Ovary (tissue), 7 donors: ENCODE measurements at regions not wholly inside any gene's neighbourhood (a gene's known extent, or its start where the extent isn't known, plus 50 kb on each side); places are given as distances from the start of the nearest gene placed in this dataset.

Experiments used
- DNase-seq, 5 donors: peaks; one replicate each; pipeline ENCODE4 v3.0.0-alpha.2; 2019 to 2020
- H3K27ac ChIP-seq, 2 donors: fragments of 200-600 bp; one replicate each; pipeline versions ENCODE4 v1.5.1 to v1.8.0; 2019 to 2022
- H3K27me3 ChIP-seq: fragments of 200-600 bp; one replicate; pipeline ENCODE4 v1.8.0; 2022
- H3K36me3 ChIP-seq: fragments of 200-600 bp; sonication (generic); one replicate; pipeline ENCODE4 v1.5.1; 2019
- H3K4me1 ChIP-seq: one replicate; pipeline ENCODE4 v1.8.1; 2013; ENCODE audit warnings: mild to moderate bottlenecking, moderate library complexity; ENCODE audit not compliant: insufficient read depth
- H3K4me3 ChIP-seq: fragments of 200-600 bp; sonication (generic); one replicate; pipeline ENCODE4 v1.5.1; 2017
- H3K9me3 ChIP-seq, 2 donors: fragments of 200-600 bp in 1 of 2; sonication (generic) in 1 of 2; one replicate each; pipeline versions ENCODE4 v1.5.1 to v1.8.1; 2013 to 2019; ENCODE audit warnings: mild to moderate bottlenecking in 1 of 2, moderate library complexity in 1 of 2
- CTCF ChIP-seq, 3 donors: fragments of 450-650 bp in 2 of 3; fragments of 200-600 bp in 1 of 3; IDR thresholded peaks; one replicate each; pipeline versions ENCODE4 v1.5.1 to v1.8.0; 2016 to 2022; ENCODE audit warnings: antibody characterized with exemption in 3 of 3, mild to moderate bottlenecking in 1 of 3
- EP300 ChIP-seq: sonication (generic); formaldehyde crosslinking; IDR thresholded peaks from one replicate; pipeline ENCODE4 v1.6.1; 2017; ENCODE audit warnings: antibody characterized with exemption
- POLR2A ChIP-seq: fragments of 450-650 bp; IDR thresholded peaks from one replicate; pipeline ENCODE4 v1.6.1; 2017; ENCODE audit warnings: antibody characterized with exemption, mild to moderate bottlenecking, moderate library complexity
- WGBS, 3 donors: extraction: QIAGEN DNeasy Blood & Tissue Kit in 1 of 3; methylation state at CpG; one replicate each; pipeline versions ENCODE4 v1.1.5 to v1.1.7; 2013 to 2017; 5-methylcytosine and 5-hydroxymethylcytosine counted together
- intact Hi-C, 4 donors: fragments of 100-400 bp; cut with DNase I; formaldehyde crosslinking; loops; one replicate each; pipeline versions ENCODE4 v1.11.0 to v1.15.1; 2022 to 2023
- donor health status: DM: no; HTN: no; CAD: no; lungs with moderate emphysema.
- donor health status: DM: no; HTN: no; CAD: no.
- donor health status: Bipolar disorder and iron deficiency.
- donor health status: DM: no; HTN: no; CAD: no.
- donor health status: DM: yes; HTN: yes; CAD: no.

- no peaks in the 10 kb centered on the region for H3K9me3 ChIP-seq
- H3K36me3 ChIP-seq, result no peaks in the 10 kb centered on the region
- H3K27me3 ChIP-seq, result no peaks in the 10 kb centered on the region
- intact Hi-C loops, result no loop called here
- TF ChIP-seq EP300 (no peak), POLR2A (no peak), CTCF (IDR thresholded peaks at IDR 0.05) (no peak)
- no peak overlapping the region for H3K27ac ChIP-seq
- H3K4me3 ChIP-seq, result no peak overlapping the region
- WGBS, 3 donors, result 62 to 70% (median 64%) methylated on average over 2 of the region's 2 CpGs
- H3K4me1 ChIP-seq, result no peaks in the 10 kb centered on the region
- no peak for DNase-seq
Measured at GRCh38 chr6:154579046-154579445, 68.6 kb upstream of the CNKSR3 start.

DNA sequence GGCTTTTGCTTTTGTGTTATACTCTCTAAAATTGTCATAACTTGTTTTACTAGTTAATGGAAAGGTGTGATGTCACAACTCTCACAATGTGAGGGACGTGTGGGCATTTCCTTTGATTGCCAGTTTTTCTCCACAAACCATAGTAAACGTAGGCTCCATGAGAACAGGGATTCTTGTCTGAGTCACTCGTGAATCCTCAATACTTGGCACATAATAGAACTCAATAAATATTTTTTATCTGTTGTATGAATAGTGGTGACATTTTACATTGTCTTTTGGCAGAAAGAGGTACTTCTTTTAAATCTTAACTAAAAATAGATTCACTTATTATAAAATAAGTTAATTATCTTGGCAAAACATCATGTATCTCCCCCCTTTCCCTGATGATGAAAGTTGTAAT, 69.0 kb upstream of the CNKSR3 start:
- no peak overlapping the region for H3K27ac ChIP-seq
- no peak for DNase-seq
- TF ChIP-seq CTCF (IDR thresholded peaks at IDR 0.05) (no peak), POLR2A (no peak), EP300 (no peak)
- no peaks in the 10 kb centered on the region for H3K9me3 ChIP-seq
- no peaks in the 10 kb centered on the region for H3K27me3 ChIP-seq
- no peaks in the 10 kb centered on the region for H3K4me1 ChIP-seq
- H3K36me3 ChIP-seq, result no peaks in the 10 kb centered on the region
- H3K4me3 ChIP-seq, result no peak overlapping the region
- intact Hi-C loops, result no loop called here
- 27 to 37% (median 30%) methylated on average over 3 of the region's 3 CpGs for WGBS, 3 donors

DNA sequence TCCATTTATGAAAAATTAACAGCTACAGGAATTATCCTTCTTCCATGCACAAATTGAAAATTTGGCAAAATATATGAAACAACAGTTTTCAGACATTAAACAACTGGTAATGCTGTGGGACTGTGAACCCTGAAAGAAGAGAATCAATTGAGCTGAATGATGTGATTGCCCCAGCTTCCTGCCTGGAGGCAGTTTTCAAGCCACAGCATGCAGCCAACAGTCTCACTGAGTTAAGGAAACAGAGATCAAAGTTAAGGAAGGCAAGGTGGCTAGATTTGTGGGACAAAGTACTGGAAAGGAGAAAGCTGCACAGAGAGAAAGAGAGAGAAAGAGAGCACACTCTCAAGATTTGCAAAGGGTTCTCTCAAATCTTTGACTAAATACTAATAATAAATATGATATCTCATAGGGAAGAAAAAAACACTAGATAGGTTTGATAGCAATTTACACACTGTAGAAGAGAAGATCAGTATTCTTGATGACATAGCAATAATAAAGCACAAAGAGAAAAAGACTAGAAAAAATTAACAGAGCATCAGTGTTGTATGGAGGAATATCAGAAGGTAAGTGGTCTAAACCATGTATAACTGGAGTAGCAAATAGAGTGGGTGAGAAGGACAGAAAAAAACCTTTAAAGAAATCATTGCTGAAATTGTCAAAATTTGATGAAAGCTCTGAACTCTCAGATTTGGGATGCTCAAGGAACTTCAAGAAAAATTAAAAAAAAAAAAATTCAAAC, 70.1 kb upstream of the CNKSR3 start:
- H3K36me3 ChIP-seq, result no peaks in the 10 kb centered on the region
- H3K27me3 ChIP-seq, result no peaks in the 10 kb centered on the region
- no peaks in the 10 kb centered on the region for H3K4me1 ChIP-seq
- H3K9me3 ChIP-seq, result no peaks in the 10 kb centered on the region
- no peak for TF ChIP-seq POLR2A
- TF ChIP-seq EP300, result no peak
- no peak for TF ChIP-seq CTCF (IDR thresholded peaks at IDR 0.05)
- intact Hi-C loops, result no loop called here
- H3K27ac ChIP-seq, result no peak overlapping the region
- no peak overlapping the region for H3K4me3 ChIP-seq
- no peak for DNase-seq

DNA sequence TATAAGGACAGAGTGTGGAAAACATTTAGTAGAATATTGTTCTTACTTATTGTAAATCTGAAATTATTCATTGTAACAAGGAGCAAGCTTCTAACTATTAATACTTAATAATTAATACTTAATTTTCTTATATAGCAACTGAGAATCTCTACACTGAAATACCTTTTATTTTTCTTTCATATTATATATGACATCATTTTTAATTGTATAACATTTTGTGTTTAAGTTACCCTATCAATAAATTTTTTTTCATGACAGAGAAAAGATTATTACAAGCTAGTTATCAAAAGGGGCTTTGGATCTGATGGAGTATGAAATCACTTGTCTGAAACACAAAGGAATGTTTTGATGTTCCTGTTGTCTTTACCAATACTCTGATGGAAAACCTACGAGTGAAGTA, 72.2 kb upstream of the CNKSR3 start:
- no peak overlapping the region for H3K4me3 ChIP-seq
- TF ChIP-seq POLR2A (no peak), EP300 (no peak), CTCF (IDR thresholded peaks at IDR 0.05) (no peak)

More for the DNA sequence above, 72.2 kb upstream of the CNKSR3 start:
- Histone ChIP-seq H3K27ac (no peak overlapping the region), H3K36me3 (no peaks in the 10 kb centered on the region), H3K27me3 (no peaks in the 10 kb centered on the region), H3K4me1 (no peaks in the 10 kb centered on the region), H3K9me3 (no peaks in the 10 kb centered on the region)
- DNase-seq, result no peak
- WGBS, 3 donors, result 44 to 58% (median 53%) methylated on average over 1 of the region's 1 CpG
- intact Hi-C loops, result no loop called here
